IMR-90 (cell line): ENCODE measurements at regions not wholly inside any gene's neighbourhood (a gene's known extent, or its start where the extent isn't known, plus 50 kb on each side); places are given as distances from the start of the nearest gene placed in this dataset.

ENCODE experiments used
- ATAC-seq: fragments of 200-7000 bp; cut with Tn5 transposase; 2 replicates; pipeline ENCODE4 v1.9.1; 2020; ENCODE audit warnings: low read depth, mild to moderate bottlenecking, moderate library complexity
- BruUV-seq: library from RNA; stranded (reverse); fragments of 400-500 nt; replicated peaks from 2 replicates; lab custom pipeline; 2021; lab: Mats Ljungman, UMichigan
- CTCF ChIA-PET: fragments of 300-600 bp; formaldehyde crosslinking; extraction: SDS; loops from one replicate; lab custom pipeline; 2021; ENCODE audit warnings: antibody characterized with exemption; lab: Yijun Ruan, JAX
- POLR2A ChIA-PET: fragments of 300-600 bp; sonication (Branson Sonifier 250); formaldehyde crosslinking; loops from one replicate; lab custom pipeline; 2022; ENCODE audit warnings: antibody characterized with exemption; ENCODE audit not compliant: unreplicated experiment; lab: Charles Lee
- DNase-seq: peaks from one replicate; pipeline ENCODE4 v3.0.0; 2013
- H2AFZ ChIP-seq: replicated peaks from 2 replicates; pipeline ENCODE3; 2013; ENCODE audit warnings: low read length, mild to moderate bottlenecking; ENCODE audit not compliant: poor library complexity
- H2AK5ac ChIP-seq: 2 replicates; pipeline ENCODE4 v1.6.1; 2013; ENCODE audit warnings: low read depth, low read length, inconsistent platforms
- H2AK9ac ChIP-seq: replicated peaks from 2 replicates; pipeline ENCODE3; 2013; ENCODE audit warnings: mild to moderate bottlenecking, low read depth, low read length, moderate library complexity; ENCODE audit not compliant: poor library complexity
- H2BK120ac ChIP-seq: 2 replicates; pipeline ENCODE4 v1.6.1; 2013; ENCODE audit warnings: low read depth, low read length, inconsistent platforms
- H2BK15ac ChIP-seq: 3 replicates; pipeline ENCODE4 v1.6.1; 2013; ENCODE audit warnings: low read depth, low read length, inconsistent platforms
- H2BK20ac ChIP-seq: 2 replicates; pipeline ENCODE4 v1.6.1; 2013; ENCODE audit warnings: low read depth, mild to moderate bottlenecking, inconsistent platforms, low read length, moderate library complexity
- H2BK5ac ChIP-seq: 2 replicates; pipeline ENCODE4 v1.6.1; 2013; ENCODE audit warnings: mild to moderate bottlenecking, low read depth, low read length, inconsistent platforms; ENCODE audit not compliant: poor library complexity, severe bottlenecking
- H3K14ac ChIP-seq: replicated peaks from 2 replicates; pipeline ENCODE4 v1.6.1; 2013; ENCODE audit warnings: low read depth, low read length, inconsistent platforms
- H3K18ac ChIP-seq: 2 replicates; pipeline ENCODE4 v1.6.1; 2013; ENCODE audit warnings: low read depth, low read length, control low read depth
- H3K23ac ChIP-seq: 2 replicates; pipeline ENCODE4 v1.6.1; 2013; ENCODE audit warnings: low read depth, low read length, inconsistent platforms
- H3K27ac ChIP-seq: 2 replicates; pipeline ENCODE4 v1.5.1; 2013; ENCODE audit warnings: mild to moderate bottlenecking, control low read depth, low read length; ENCODE audit not compliant: insufficient read depth
- H3K27me3 ChIP-seq: 2 replicates; pipeline ENCODE4 v1.6.1; 2013; ENCODE audit warnings: low read length; ENCODE audit not compliant: control insufficient read depth, insufficient read depth
- H3K36me3 ChIP-seq: 2 replicates; pipeline ENCODE4 v1.6.1; 2013; ENCODE audit warnings: low read length, mixed read lengths; ENCODE audit not compliant: control insufficient read depth, insufficient read depth
- H3K4ac ChIP-seq: 2 replicates; pipeline ENCODE4 v1.6.1; 2013; ENCODE audit warnings: low read depth, low read length, inconsistent platforms
- H3K4me1 ChIP-seq: 2 replicates; pipeline ENCODE4 v1.6.1; 2013; ENCODE audit warnings: low read length, mixed read lengths; ENCODE audit not compliant: control insufficient read depth, insufficient read depth
- H3K4me2 ChIP-seq: 2 replicates; pipeline ENCODE4 v1.6.1; 2013; ENCODE audit warnings: low read depth, mild to moderate bottlenecking, control low read depth, low read length, moderate library complexity
- H3K4me3 ChIP-seq: 2 replicates; pipeline ENCODE4 v1.5.1; 2013; ENCODE audit warnings: low read depth, mild to moderate bottlenecking, control low read depth, low read length, moderate library complexity; ENCODE audit not compliant: insufficient read depth
- H3K56ac ChIP-seq: 2 replicates; pipeline ENCODE4 v1.6.1; 2013; ENCODE audit warnings: low read length, inconsistent platforms; ENCODE audit not compliant: insufficient read depth; ENCODE audit errors: extremely low read depth
- H3K79me1 ChIP-seq, 2 experiments: 2 replicates each; pipeline ENCODE4 v1.6.1; 2013; ENCODE audit warnings: low read length in 2 of 2, inconsistent platforms in 1 of 2, low read depth in 1 of 2
- H3K9ac ChIP-seq: 2 replicates; pipeline ENCODE4 v1.6.1; 2013; ENCODE audit warnings: low read depth, low read length, control low read depth
- H3K9me1 ChIP-seq: 2 replicates; pipeline ENCODE4 v1.6.1; 2013; ENCODE audit warnings: low read length, inconsistent platforms; ENCODE audit not compliant: insufficient read depth
- H3K9me3 ChIP-seq: 2 replicates; pipeline ENCODE4 v1.6.1; 2013; ENCODE audit warnings: low read length; ENCODE audit not compliant: control insufficient read depth, insufficient read depth
- H4K20me1 ChIP-seq: 2 replicates; pipeline ENCODE4 v1.6.1; 2013; ENCODE audit warnings: low read length, inconsistent platforms; ENCODE audit not compliant: insufficient read depth
- H4K5ac ChIP-seq: 2 replicates; pipeline ENCODE4 v1.6.1; 2013; ENCODE audit warnings: mild to moderate bottlenecking, low read depth, low read length, control low read depth
- H4K8ac ChIP-seq, 2 experiments: 2 replicates each; pipeline ENCODE4 v1.6.1; 2013; ENCODE audit warnings: low read depth in 2 of 2, low read length in 2 of 2, control low read depth in 1 of 2, inconsistent platforms in 1 of 2
- H4K91ac ChIP-seq: 2 replicates; pipeline ENCODE4 v1.6.1; 2013; ENCODE audit warnings: low read depth, low read length, inconsistent platforms; ENCODE audit not compliant: insufficient read depth
- BHLHE40 ChIP-seq: fragments of 150-350 bp; IDR thresholded peaks from 2 replicates; pipeline ENCODE4 v1.6.1; 2016; ENCODE audit warnings: mild to moderate bottlenecking, low read depth, low read length
- CEBPB ChIP-seq: IDR thresholded peaks from 2 replicates; pipeline ENCODE4 v1.6.1; 2012; ENCODE audit warnings: low read depth, low read length, improper control_type of control experiment
- CHD1 ChIP-seq: IDR thresholded peaks from 2 replicates; pipeline ENCODE4 v1.6.1; 2012; ENCODE audit warnings: low read depth, low read length, improper control_type of control experiment
- CTCF ChIP-seq: conservative IDR thresholded peaks from 2 replicates; pipeline ENCODE4 v1.5.1; 2012; ENCODE audit warnings: mild to moderate bottlenecking, low read depth, low read length, improper control_type of control experiment
- ELK1 ChIP-seq: fragments of 150-350 bp; IDR thresholded peaks from 2 replicates; pipeline ENCODE4 v1.6.1; 2016; ENCODE audit warnings: low read depth, mild to moderate bottlenecking, low read length, moderate library complexity, borderline replicate concordance
- FOS ChIP-seq: fragments of 150-350 bp; IDR thresholded peaks from 2 replicates; pipeline ENCODE4 v1.6.1; 2016; ENCODE audit warnings: low read depth, low read length
- MAFK ChIP-seq: IDR thresholded peaks from 2 replicates; pipeline ENCODE4 v1.6.1; 2012; ENCODE audit warnings: low read depth, low read length, improper control_type of control experiment
- MAZ ChIP-seq: IDR thresholded peaks from 2 replicates; pipeline ENCODE4 v1.6.1; 2012; ENCODE audit warnings: low read depth, mild to moderate bottlenecking, low read length, improper control_type of control experiment, moderate library complexity, borderline replicate concordance
- MXI1 ChIP-seq: IDR thresholded peaks from 2 replicates; pipeline ENCODE4 v1.6.1; 2012; ENCODE audit warnings: low read depth, mild to moderate bottlenecking, low read length, moderate library complexity, borderline replicate concordance
- NFE2L2 ChIP-seq: fragments of 150-350 bp; IDR thresholded peaks from 2 replicates; pipeline ENCODE4 v1.6.1; 2016; ENCODE audit warnings: low read depth, mild to moderate bottlenecking, low read length
- POLR2A ChIP-seq: IDR thresholded peaks from 2 replicates; pipeline ENCODE4 v1.6.1; 2012; ENCODE audit warnings: mild to moderate bottlenecking, low read depth, low read length
- RAD21 ChIP-seq: IDR thresholded peaks from 2 replicates; pipeline ENCODE4 v1.6.1; 2012; ENCODE audit warnings: low read length, improper control_type of control experiment
- RCOR1 ChIP-seq: IDR thresholded peaks from 2 replicates; pipeline ENCODE4 v1.6.1; 2012; ENCODE audit warnings: mild to moderate bottlenecking, low read length, improper control_type of control experiment; ENCODE audit not compliant: insufficient replicate concordance
- RFX5 ChIP-seq: IDR thresholded peaks from 2 replicates; pipeline ENCODE4 v1.8.0; 2012; ENCODE audit warnings: low read depth, mild to moderate bottlenecking, low read length, moderate library complexity
- SMC3 ChIP-seq: fragments of 150-350 bp; IDR thresholded peaks from 2 replicates; pipeline ENCODE4 v1.6.1; 2016; ENCODE audit warnings: low read depth, mild to moderate bottlenecking, antibody characterized with exemption, low read length, moderate library complexity
- USF2 ChIP-seq: fragments of 150-350 bp; IDR thresholded peaks from 2 replicates; pipeline ENCODE4 v1.6.1; 2017; ENCODE audit warnings: mild to moderate bottlenecking, antibody characterized with exemption, low read length, low read depth
- WGBS, 2 experiments: methylation state at CpG; one replicate each; pipeline versions ENCODE4 v1.1.5 to v1.1.7; 2013; ENCODE audit warnings: missing lambda C conversion rate in 2 of 2; ENCODE audit not compliant: insufficient read length in 1 of 2; ENCODE audit errors: extremely low coverage in 2 of 2; 5-methylcytosine and 5-hydroxymethylcytosine counted together
- dilution Hi-C: fragments of 300-500 bp; cut with HindIII; formaldehyde crosslinking; loops from one replicate; pipeline ENCODE4 v1.14.3; 2018; ENCODE audit warnings: low sequenced_read_pairs; ENCODE audit not compliant: unreplicated experiment
- in situ Hi-C: fragments of 300-500 bp; cut with MboI; formaldehyde crosslinking; loops from 3 replicates; pipeline ENCODE4 v1.14.3; 2019; ENCODE audit warnings: low sequenced_read_pairs, inconsistent platforms, mixed read lengths
- intact Hi-C: fragments of 100-400 bp; cut with micrococcal nuclease; formaldehyde crosslinking; loops from 2 replicates; pipeline ENCODE4 v1.10.0; 2022

- H4K91ac ChIP-seq, result no peak overlapping the region
- H3K4me2 ChIP-seq, result no peak overlapping the region
- no peak overlapping the region for H4K8ac ChIP-seq
- H4K5ac ChIP-seq, result no peak overlapping the region
- ATAC-seq, result no peak
- H3K4ac ChIP-seq, result no peak overlapping the region
- H3K9me1 ChIP-seq, result no peaks in the 10 kb centered on the region
- no peak overlapping the region for H3K4me3 ChIP-seq
- H3K36me3 ChIP-seq, result no peaks in the 10 kb centered on the region
- H3K23ac ChIP-seq, result no peak overlapping the region
- H2AK9ac ChIP-seq, result no peak overlapping the region
- H3K27ac ChIP-seq, result no peak overlapping the region
- no peaks in the 10 kb centered on the region for H4K20me1 ChIP-seq
- no peak overlapping the region for H2BK120ac ChIP-seq
- no peak overlapping the region for H2BK20ac ChIP-seq
- H2BK15ac ChIP-seq, result no peak overlapping the region
- no peak for TF ChIP-seq RCOR1
- no peak for TF ChIP-seq FOS
- no peak for TF ChIP-seq SMC3
- TF ChIP-seq NFE2L2, result no peak
- TF ChIP-seq MAFK, result no peak
- TF ChIP-seq CEBPB, result no peak
- TF ChIP-seq MXI1, result no peak
- TF ChIP-seq POLR2A, result no peak
- no peak for TF ChIP-seq ELK1
- no peak for TF ChIP-seq CHD1
- no peak for TF ChIP-seq USF2
- no peak for TF ChIP-seq MAZ
- no peak for TF ChIP-seq RFX5
- no peak for TF ChIP-seq RAD21
- TF ChIP-seq BHLHE40, result no peak
- TF ChIP-seq CTCF, result no peak
- no peak for DNase-seq
- H2BK5ac ChIP-seq, result no peak overlapping the region
- H3K9me3 ChIP-seq, result peaks cover 6% of the 10 kb centered on the region; the same call in 1 of the 2 replicates
- H3K4me1 ChIP-seq, result no peaks in the 10 kb centered on the region
- H3K56ac ChIP-seq, result no peak overlapping the region
- H3K9ac ChIP-seq, result no peak overlapping the region
- H3K14ac ChIP-seq, result no peak overlapping the region
- 86% methylated on average over 2 of the region's 4 CpGs; no CpG with 5 or more reads in 1 of the 2 experiments for WGBS, 2 experiments
- H2AK5ac ChIP-seq, result no peak overlapping the region
- no peaks in the 10 kb centered on the region for H3K27me3 ChIP-seq
- no peaks in the 10 kb centered on the region for H3K79me1 ChIP-seq
- H2AFZ ChIP-seq, result no peak overlapping the region
- CTCF ChIA-PET, result no interaction called here
- in situ Hi-C loops (no loop called here), dilution Hi-C loops (no loop called here), intact Hi-C loops (no loop called here)
- BruUV-seq, result no TSS peak
- POLR2A ChIA-PET, result no interaction called here
- no peak overlapping the region for H3K18ac ChIP-seq
Observed at GRCh38 chr2:208915401-208915800, 508.4 kb upstream of the MAP2 start.
